ENCODE measurements at regions not wholly inside any gene's neighbourhood (a gene's known extent, or its start where the extent isn't known, plus 50 kb on each side); places are given as distances from the start of the nearest gene placed in this dataset.

DNA sequence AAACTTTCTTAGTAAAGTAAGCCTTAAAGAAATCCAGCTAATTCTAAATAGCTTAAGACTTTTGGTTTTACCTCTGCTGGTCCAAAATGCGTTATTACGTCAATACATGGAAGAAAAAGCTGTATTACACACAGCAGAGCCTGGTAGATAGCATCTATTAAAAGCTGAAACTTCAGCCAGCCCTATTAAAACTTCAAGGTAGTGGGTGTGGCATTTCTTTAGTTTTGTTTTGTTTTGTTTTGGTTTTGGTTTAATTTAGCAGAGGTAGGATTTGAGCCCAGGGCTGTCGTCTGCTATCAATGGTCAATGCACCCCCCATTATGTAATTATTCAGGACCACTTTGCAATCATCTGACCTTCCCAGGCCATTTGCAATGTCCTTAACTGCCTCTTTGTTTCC lies 318.4 kb upstream of the MAF start:
- no peak for DNase-seq

- DNase-seq: no peak
Observed at GRCh38 chr16:79915761-79916160, 315.2 kb upstream of the MAF start.

GRCh38 chr16:79914961-79915720 lies 314.6 kb upstream of the MAF start:
- DNase-seq: no peak

DNA sequence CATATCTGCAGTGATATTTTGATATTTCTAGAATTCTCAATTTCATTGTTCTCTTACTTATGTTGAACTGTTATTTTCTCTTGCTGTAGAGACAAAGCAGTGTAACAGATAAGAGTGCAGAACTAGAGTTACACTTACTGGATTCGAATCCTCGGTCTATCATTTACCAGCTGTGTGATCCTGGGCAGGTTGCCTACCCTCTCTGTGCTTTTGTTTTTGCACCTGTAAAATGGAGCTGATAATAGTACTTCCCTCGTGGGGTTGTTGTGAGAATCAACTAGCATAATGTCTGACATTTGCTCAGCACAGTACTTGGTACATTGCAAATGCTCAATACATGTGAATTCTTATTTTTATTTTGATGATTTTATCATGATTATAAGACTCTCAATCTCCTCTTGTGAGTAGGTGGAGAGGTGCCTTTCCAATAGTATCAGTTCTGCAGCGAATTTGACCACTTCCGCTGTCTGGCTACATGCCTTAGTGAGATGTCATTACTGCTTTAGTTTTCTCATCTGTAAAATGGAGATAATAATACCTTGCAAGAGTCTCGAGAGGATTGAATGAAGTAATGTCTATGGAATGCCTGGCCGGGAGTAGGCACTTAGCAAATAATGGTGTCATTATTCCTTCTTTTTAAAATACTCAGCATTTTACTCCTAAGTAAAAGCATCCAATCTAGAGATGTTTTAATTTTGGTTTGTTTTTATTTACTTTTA lies 312.2 kb upstream of the MAF start:
- no peak for DNase-seq

DNA sequence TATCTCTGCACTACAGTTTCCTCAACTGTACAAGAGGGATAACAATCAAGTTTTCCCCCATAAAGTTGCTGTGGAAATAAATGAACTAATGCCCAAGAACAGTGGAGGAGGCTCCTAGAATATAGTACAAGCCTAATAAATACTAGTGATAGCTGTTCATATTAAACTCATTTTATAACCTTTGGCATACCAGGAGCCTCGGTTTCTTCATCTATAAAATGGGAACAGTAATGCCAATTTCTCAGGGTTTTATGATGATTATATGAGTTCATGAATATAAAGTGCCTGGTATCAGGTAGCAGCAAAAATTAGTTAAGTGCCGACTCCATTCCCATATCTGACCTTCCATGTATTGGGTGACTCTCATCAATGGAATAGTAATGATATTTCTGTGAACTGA lies 311.1 kb upstream of the MAF start:
- no peak for DNase-seq

DNA sequence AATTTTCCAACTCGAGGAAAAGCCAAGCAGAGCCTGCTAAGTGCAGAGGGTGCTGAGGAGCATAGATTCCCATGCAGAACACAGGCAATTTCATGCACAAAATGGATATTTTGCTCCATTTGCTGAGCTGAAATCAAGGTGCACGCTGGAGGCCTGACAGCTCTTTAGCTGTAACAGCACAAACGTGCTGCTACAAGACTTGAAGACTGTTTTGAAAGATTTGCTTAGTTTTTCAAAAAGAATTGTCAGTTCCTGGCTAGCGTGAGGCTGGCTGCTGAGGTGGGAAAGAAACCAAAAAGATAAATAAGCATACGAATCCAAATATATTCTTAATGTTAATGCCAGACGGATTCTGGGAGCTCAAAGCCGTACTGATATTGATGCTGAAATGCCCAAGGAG lies 309.0 kb upstream of the MAF start:
- no peak for DNase-seq

- no peak for DNase-seq
Observed at GRCh38 chr16:79903471-79903870, 302.9 kb upstream of the MAF start.

- no peak for DNase-seq
Observed at GRCh38 chr16:79902351-79902750, 301.8 kb upstream of the MAF start.

DNA sequence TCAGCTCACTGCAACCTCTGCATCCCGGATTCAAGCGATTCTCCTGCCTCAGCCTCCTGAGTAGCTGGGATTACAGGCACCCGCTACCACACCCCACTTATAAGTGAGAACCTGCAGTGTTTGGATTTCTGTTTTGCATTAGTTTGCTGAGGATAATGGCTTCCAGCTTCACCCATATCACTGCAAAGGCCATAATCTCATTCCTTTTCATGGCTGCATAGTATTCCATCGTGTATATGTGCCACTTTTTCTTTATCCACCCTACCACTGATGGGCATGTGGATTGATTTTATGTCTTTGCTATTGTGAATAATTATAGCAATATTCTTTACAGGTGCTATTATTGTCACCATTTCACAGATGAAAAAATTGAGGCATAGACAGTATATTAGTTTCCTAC lies 301.0 kb upstream of the MAF start:
- DNase-seq: no peak

DNA sequence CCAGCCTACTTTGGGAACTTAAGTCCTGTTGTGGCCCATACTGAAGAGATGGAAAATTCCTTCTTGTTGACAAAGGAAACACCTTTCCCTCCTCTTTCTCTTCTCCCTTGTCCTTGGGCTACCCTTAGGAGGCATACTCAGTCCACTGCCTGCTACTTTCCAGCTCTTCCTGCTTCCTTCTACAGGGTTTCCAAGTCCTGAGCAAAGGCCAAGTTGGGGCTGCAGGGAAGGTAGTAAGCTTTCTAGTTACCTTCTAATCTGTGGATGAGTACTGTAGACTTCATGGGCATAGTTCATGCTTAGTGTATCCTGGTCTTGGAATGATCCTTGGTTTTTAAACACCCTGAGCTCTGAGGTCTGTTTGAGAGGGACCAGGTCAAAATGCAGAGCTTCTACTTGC lies 299.2 kb upstream of the MAF start:
- no peak for DNase-seq

DNA sequence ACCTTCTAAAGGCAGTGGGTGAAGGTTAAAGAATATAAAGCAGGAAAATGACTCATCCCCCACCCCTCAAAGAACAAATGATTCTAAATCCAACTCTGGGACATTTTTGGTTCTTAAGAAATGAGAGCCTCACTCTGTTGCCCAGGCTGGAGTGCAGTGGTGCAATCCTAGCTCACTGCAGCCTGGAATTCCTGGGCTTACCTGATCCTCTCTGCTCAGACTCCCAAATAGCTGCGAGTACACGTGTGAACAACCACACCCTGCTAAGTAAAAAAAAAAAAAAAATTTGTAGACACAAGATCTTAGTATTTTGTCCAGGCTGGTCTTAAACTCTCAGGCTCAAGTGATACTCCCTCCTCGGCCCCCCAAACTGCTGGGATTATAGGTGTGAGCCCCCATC lies 298.8 kb upstream of the MAF start:
- no peak for DNase-seq

DNA sequence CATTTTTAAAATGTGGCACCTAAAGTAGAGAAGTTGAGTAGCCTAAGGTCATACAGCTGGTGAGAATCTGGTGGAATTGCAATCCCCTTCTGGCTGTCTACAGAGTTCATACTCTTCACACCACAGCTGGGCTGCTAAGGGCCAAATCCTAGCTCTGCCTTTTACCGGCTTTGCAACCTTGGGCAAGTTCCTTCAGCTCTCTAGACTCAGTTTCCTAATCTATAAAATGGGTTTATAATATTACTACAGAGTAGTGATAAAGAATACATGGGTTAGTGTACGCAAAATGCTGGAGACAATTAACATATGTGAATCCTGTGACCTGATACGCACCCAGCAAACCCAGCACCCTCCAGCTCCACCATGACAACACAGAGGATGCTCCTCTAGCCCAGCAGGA lies 298.2 kb upstream of the MAF start:
- no peak for DNase-seq

GRCh38 chr16:79897453-79898146 lies 297.1 kb upstream of the MAF start:
- no peak for DNase-seq

GRCh38 chr16:79897104-79897452 lies 296.5 kb upstream of the MAF start:
- DNase-seq: no peak

DNA sequence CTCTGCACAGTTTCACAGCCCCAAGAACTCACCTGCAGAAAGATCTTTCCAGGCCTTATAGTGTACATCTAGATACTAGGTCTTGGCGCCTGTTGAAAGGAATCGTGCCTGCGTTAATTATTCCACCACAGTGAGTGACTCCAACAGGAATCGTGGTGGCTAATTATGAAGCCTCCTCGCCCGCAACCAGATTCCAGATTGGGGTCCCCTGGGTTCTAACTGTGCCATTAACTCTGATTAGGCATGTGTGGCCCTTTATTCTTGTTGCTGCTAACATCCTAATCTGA lies 295.3 kb upstream of the MAF start:
- DNase-seq: no peak

- DNase-seq: no peak
Observed at GRCh38 chr16:79895053-79895916, 294.7 kb upstream of the MAF start.

GRCh38 chr16:79893445-79893844 lies 292.9 kb upstream of the MAF start:
- DNase-seq: no peak

GRCh38 chr16:79892278-79892677 lies 291.7 kb upstream of the MAF start:
- DNase-seq: no peak

GRCh38 chr16:79891458-79891857 lies 290.9 kb upstream of the MAF start:
- DNase-seq: no peak

DNA sequence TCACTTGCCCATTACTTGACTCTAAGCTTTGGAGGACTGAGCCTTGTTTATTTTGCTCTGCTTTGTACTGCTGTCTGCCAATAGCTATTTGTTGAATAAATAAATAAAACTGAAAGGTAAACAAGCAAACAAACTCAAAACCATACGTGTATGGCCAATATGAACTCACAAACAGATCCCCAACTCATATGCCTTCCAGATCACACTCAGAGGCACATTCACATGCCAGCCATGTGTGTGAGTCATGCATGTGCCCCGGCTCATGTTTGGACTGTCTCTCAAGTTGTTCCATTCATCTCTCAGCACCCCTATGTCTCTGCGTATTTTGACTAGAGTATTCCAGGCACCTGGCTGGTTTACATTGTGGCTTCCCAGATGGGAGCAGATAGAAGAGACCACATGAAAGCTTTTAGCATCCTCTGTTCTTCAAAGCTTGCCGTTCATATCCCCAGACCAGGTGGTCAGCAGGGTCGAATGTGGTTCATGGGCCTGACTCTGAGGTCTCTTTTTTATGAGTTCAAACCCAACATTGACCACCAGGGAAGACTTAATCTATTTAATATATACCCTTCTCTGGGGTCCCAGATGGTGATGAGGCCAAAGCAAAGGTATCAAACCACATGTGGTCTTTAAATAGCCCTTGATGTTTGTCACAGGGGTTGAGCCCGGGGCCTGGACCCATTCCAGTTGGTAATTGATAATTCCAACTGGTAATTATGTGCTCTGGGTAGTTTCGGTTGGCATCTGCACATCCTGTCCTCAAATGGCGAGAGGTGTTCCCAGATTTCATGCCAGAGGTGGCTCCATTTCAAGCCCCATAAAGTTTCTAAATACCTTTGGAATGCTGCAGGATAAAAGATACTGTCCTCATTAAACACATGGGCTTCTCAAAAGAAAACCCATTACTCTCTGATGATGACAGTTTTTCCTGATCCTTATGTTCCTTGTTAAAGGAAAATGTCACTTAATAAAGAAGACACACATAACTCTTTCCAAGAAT lies 287.3 kb upstream of the MAF start:
- DNase-seq: no peak

DNA sequence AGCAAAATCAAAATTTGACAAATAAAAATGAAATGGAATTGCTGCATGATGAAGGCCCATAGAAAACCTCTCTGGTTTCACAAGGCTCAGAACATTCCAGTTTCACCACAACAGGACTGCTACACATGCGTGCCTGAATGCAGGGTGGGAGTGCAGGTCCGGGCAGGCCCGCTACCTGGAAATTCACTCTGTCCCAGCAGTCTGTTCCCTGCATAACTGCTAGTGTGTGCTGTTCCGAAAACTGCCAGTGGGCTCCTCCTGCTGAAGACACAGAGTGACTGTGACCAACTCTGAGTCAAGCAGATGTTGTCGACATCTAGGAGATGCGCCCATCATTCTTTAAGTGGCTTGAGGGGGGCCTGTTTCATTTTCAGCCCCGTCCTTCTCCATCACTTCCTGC lies 284.8 kb upstream of the MAF start:
- no peak for DNase-seq

DNA sequence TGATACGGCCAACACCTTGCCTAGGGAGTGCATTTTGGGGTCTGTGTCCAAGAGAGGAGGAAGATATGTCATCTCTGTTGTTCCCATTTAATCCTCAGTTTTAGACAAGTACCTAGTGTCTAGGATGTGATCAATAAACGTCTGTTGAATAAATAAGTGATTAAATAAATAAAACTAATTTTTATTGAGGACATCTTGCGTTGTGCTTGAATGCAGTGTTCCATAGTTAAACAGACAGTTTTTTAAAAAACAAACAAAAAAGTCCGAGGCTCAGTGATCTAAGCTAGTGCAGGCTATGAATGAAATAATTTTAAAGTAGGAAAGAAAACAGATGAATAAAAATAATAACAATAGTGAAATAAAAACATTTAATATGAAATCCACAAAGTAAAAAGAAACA lies 283.0 kb upstream of the MAF start:
- no peak for DNase-seq
